Lower leg skin (tissue), 4 donors: ENCODE measurements at regions not wholly inside any gene's neighbourhood (a gene's known extent, or its start where the extent isn't known, plus 50 kb on each side); places are given as distances from the start of the nearest gene placed in this dataset.

Experiments
- DNase-seq, 2 donors: peaks; one replicate each; pipeline ENCODE4 v3.0.0-alpha.2; 2019; ENCODE audit warnings: low spot score in 2 of 2
- H3K4me3 ChIP-seq: fragments of 200-600 bp; sonication (generic); 2 replicates; pipeline ENCODE4 v1.5.1; 2017; ENCODE audit warnings: mild to moderate bottlenecking, low read depth; ENCODE audit not compliant: poor library complexity, severe bottlenecking
- CTCF ChIP-seq, 3 donors: fragments of 450-650 bp; IDR thresholded peaks; one replicate each; pipeline ENCODE4 v1.5.1; 2016; ENCODE audit warnings: antibody characterized with exemption in 3 of 3, mild to moderate bottlenecking in 3 of 3, moderate library complexity in 2 of 3
- POLR2A ChIP-seq, 2 donors: fragments of 450-650 bp; IDR thresholded peaks; one replicate each; pipeline ENCODE4 v1.6.1; 2016 to 2017; ENCODE audit warnings: antibody characterized with exemption in 2 of 2, mild to moderate bottlenecking in 1 of 2, moderate library complexity in 1 of 2
- WGBS, 2 donors: methylation state at CpG; one replicate each; pipeline ENCODE4 v1.1.5; 2018; 5-methylcytosine and 5-hydroxymethylcytosine counted together
- intact Hi-C: fragments of 100-400 bp; cut with DNase I; formaldehyde crosslinking; loops from one replicate; pipeline ENCODE4 v1.15.0; 2023; ENCODE audit warnings: low total_unique reads

DNA sequence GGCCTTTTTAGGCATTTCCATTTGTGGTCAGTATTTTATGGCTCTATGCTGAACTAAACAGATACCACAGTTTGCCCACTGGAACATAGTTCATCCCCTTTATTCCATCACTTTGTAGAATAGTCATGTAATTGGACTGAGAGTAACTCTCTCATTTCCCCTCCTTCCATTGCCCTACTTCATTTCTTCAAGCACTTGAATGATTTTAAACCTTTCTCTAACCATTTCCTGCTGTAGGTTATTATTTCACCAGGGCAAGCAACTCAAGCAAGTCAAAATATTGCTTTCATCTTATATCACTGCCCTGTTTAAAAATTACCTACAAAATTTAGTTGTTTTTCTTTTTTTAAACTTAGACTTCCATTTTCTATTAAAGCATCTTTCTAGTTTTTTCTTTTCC is 177.0 kb downstream of the RAP2B start:
- intact Hi-C loops: no loop called here
- DNase-seq: no peak

GRCh38 chr3:153343988-153344782 is 182.2 kb downstream of the RAP2B start:
- intact Hi-C loops: no loop called here
- H3K4me3 ChIP-seq: no peak overlapping the region
- no peak for TF ChIP-seq POLR2A (IDR thresholded peaks at IDR 0.05)
- no peak for TF ChIP-seq CTCF (IDR thresholded peaks at IDR 0.05)
- DNase-seq: no peak
- 75 to 77% methylated on average over 3 of the region's 3 CpGs for WGBS, 2 donors

More for the DNA sequence above, 177.0 kb downstream of the RAP2B start:
- TF ChIP-seq CTCF (IDR thresholded peaks at IDR 0.05): no peak
- no peak for TF ChIP-seq POLR2A (IDR thresholded peaks at IDR 0.05)
- H3K4me3 ChIP-seq: no peak overlapping the region

- no peak for TF ChIP-seq POLR2A (IDR thresholded peaks at IDR 0.05)
- no peak for TF ChIP-seq CTCF (IDR thresholded peaks at IDR 0.05)
- intact Hi-C loops: no loop called here
- no peak overlapping the region for H3K4me3 ChIP-seq
- WGBS, 2 donors: 51 to 56% methylated on average over 2 of the region's 2 CpGs
- DNase-seq: no peak
Measured at GRCh38 chr3:153348457-153349107, 186.6 kb downstream of the RAP2B start.

- no peak overlapping the region for H3K4me3 ChIP-seq
- TF ChIP-seq POLR2A (IDR thresholded peaks at IDR 0.05): no peak
- TF ChIP-seq CTCF (IDR thresholded peaks at IDR 0.05): no peak
- 84 to 90% methylated on average over 1 of the region's 1 CpG for WGBS, 2 donors
- intact Hi-C loops: no loop called here
- DNase-seq: no peak
Measured at GRCh38 chr3:153349108-153349499, 187.1 kb downstream of the RAP2B start.

GRCh38 chr3:153350420-153350819 is 188.4 kb downstream of the RAP2B start:
- no peak for DNase-seq
- no peak for TF ChIP-seq POLR2A (IDR thresholded peaks at IDR 0.05)
- TF ChIP-seq CTCF (IDR thresholded peaks at IDR 0.05): no peak
- H3K4me3 ChIP-seq: no peak overlapping the region
- WGBS, 2 donors: 62 to 65% methylated on average over 2 of the region's 2 CpGs
- intact Hi-C loops: no loop called here
